HG02973 (cell line): ENCODE measurements at regions not wholly inside any gene's neighbourhood (a gene's known extent, or its start where the extent isn't known, plus 50 kb on each side); places are given as distances from the start of the nearest gene placed in this dataset.
"Not testable (repeated sequence)": the region's sequence is repeated elsewhere in the genome, so short reads cannot be mapped to it uniquely, and the experiment has no call there.

Experiments
- ATAC-seq: cut with Tn5 transposase; IDR thresholded peaks from one replicate; pipeline ENCODE4 v1.9.1; 2021; ENCODE audit warnings: moderate library complexity; ENCODE audit not compliant: unreplicated experiment

GRCh38 chr6:134619789-134620188 lies 301.9 kb upstream of the SGK1 start:
- no peak for ATAC-seq

GRCh38 chr6:134619077-134619476 lies 301.2 kb upstream of the SGK1 start:
- ATAC-seq, result no peak

GRCh38 chr6:134614606-134615485 lies 296.9 kb upstream of the SGK1 start:
- no peak for ATAC-seq

- not testable (repeated sequence) for ATAC-seq
These were observed 294.2 kb upstream of the SGK1 start for GRCh38 chr6:134612128-134612527.

GRCh38 chr6:134610411-134610810 lies 292.5 kb upstream of the SGK1 start:
- ATAC-seq, result no peak

- ATAC-seq, result no peak
These were observed 291.9 kb upstream of the SGK1 start for GRCh38 chr6:134609716-134610261.

GRCh38 chr6:134607411-134607810 lies 289.5 kb upstream of the SGK1 start:
- ATAC-seq, result no peak

GRCh38 chr6:134605034-134605433 lies 287.1 kb upstream of the SGK1 start:
- no peak for ATAC-seq

GRCh38 chr6:134604014-134604676 lies 286.2 kb upstream of the SGK1 start:
- no peak for ATAC-seq

GRCh38 chr6:134603561-134603960 lies 285.6 kb upstream of the SGK1 start:
- ATAC-seq, result no peak

GRCh38 chr6:134602123-134602522 lies 284.2 kb upstream of the SGK1 start:
- ATAC-seq, result no peak

- ATAC-seq, result no peak
These were observed 282.8 kb upstream of the SGK1 start for GRCh38 chr6:134600671-134601070.

- no peak for ATAC-seq
These were observed 281.2 kb upstream of the SGK1 start for GRCh38 chr6:134599079-134599478.

GRCh38 chr6:134596191-134596590 lies 278.3 kb upstream of the SGK1 start:
- no peak for ATAC-seq

- ATAC-seq, result no peak
These were observed 277.0 kb upstream of the SGK1 start for GRCh38 chr6:134594881-134595280.

- no peak for ATAC-seq
These were observed 276.0 kb upstream of the SGK1 start for GRCh38 chr6:134593887-134594286.

GRCh38 chr6:134593442-134593841 lies 275.5 kb upstream of the SGK1 start:
- no peak for ATAC-seq

- ATAC-seq, result no peak
These were observed 275.1 kb upstream of the SGK1 start for GRCh38 chr6:134593024-134593423.

GRCh38 chr6:134590449-134590848 lies 272.5 kb upstream of the SGK1 start:
- ATAC-seq, result no peak

- ATAC-seq, result no peak
These were observed 272.1 kb upstream of the SGK1 start for GRCh38 chr6:134590004-134590403.

GRCh38 chr6:134589512-134589911 lies 271.6 kb upstream of the SGK1 start:
- ATAC-seq, result no peak

- ATAC-seq, result no peak
These were observed 270.4 kb upstream of the SGK1 start for GRCh38 chr6:134588267-134588666.
